ENCODE measurements at regions not wholly inside any gene's neighbourhood (a gene's known extent, or its start where the extent isn't known, plus 50 kb on each side); places are given as distances from the start of the nearest gene placed in this dataset.

- no TSS peak for BruUV-seq (replicated peaks)
- CTCF ChIA-PET, result no interaction called here
- DNase-seq (ENCODE audit: low read depth, low spot score), result no peak
Observed at GRCh38 chr4:158350161-158350560, 139.9 kb downstream of the TMEM144 start.

More at GRCh38 chr4:158350161-158350560, 139.9 kb downstream of the TMEM144 start:
- no peaks in the 10 kb centered on the region for H3K9me1 ChIP-seq (replicated peaks; ENCODE audit: control insufficient read depth, extremely low read depth, insufficient read depth, low read length)
- dilution Hi-C loops (cut with MboI; ENCODE audit: extremely low pct_ligation_motif_present, low sequenced_read_pairs) (no loop called here), intact Hi-C loops (cut with micrococcal nuclease) (no loop called here)
- H2AFZ ChIP-seq (ENCODE audit: low read depth, low read length), result no peak overlapping the region
- H3K27me3 ChIP-seq (ENCODE audit: control insufficient read depth in 2 of 2, insufficient read depth in 2 of 2, low read length in 2 of 2), result no peaks in the 10 kb centered on the region
- FAIRE-seq, result no peak
- H3K36me3 ChIP-seq (ENCODE audit: control insufficient read depth in 2 of 2, extremely low read depth in 1 of 2, insufficient read depth in 2 of 2, low read length in 2 of 2), result no peaks in the 10 kb centered on the region
- H3K4me1 ChIP-seq (ENCODE audit: control insufficient read depth, extremely low read depth, insufficient read depth, low read length), result no peaks in the 10 kb centered on the region
- TF ChIP-seq EZH2 (IDR thresholded peaks at IDR 0.05; ENCODE audit: borderline replicate concordance, low read depth, low read length, severe bottlenecking) (no peak), MYC (IDR thresholded peaks at IDR 0.05; ENCODE audit: low read depth, low read length) (no peak), JUN (IDR thresholded peaks at IDR 0.05; ENCODE audit: borderline replicate concordance, insufficient read depth, insufficient read length, low read depth) (no peak), GATA2 (IDR thresholded peaks at IDR 0.05; ENCODE audit: insufficient read depth, insufficient read length, low read depth, low read length) (no peak), MAX (IDR thresholded peaks at IDR 0.05; ENCODE audit: insufficient read depth, insufficient read length) (no peak), CTCF (IDR thresholded peaks at IDR 0.05; ENCODE audit: extremely low read depth in 1 of 2, insufficient read depth in 1 of 2, low read depth in 1 of 2, low read length in 2 of 2) (no peak), POLR2A (IDR thresholded peaks at IDR 0.05; ENCODE audit: low read depth, low read length) (no peak), FOS (IDR thresholded peaks at IDR 0.05; ENCODE audit: borderline replicate concordance, insufficient read depth, low read length) (no peak), POLR2AphosphoS5 (IDR thresholded peaks at IDR 0.05; ENCODE audit: insufficient read depth, low read depth, low read length) (no peak)
- H4K20me1 ChIP-seq (replicated peaks; ENCODE audit: control insufficient read depth, extremely low read depth, insufficient read depth, low read length), result no peaks in the 10 kb centered on the region
- no peaks in the 10 kb centered on the region for H3K9me3 ChIP-seq (replicated peaks; ENCODE audit: control insufficient read depth, insufficient read depth, low read length)
- H3K79me2 ChIP-seq (ENCODE audit: control insufficient read depth, insufficient read depth, low read length), result no peaks in the 10 kb centered on the region
- no peak overlapping the region for H3K4me2 ChIP-seq (ENCODE audit: insufficient read depth, low read length)
- no peak overlapping the region for H3K27ac ChIP-seq (ENCODE audit: insufficient read depth, low read depth, low read length)
- H3K9ac ChIP-seq (replicated peaks; ENCODE audit: extremely low read depth, insufficient read depth, low read length), result no peak overlapping the region
- H3K4me3 ChIP-seq (replicated peaks in 1 of 3; ENCODE audit: insufficient read depth in 1 of 3, low read depth in 1 of 3, low read length in 3 of 3), result no peak overlapping the region
- POLR2A ChIA-PET, result no interaction called here
